Glutamatergic neuron (in vitro differentiated cells): ENCODE measurements at regions not wholly inside any gene's neighbourhood (a gene's known extent, or its start where the extent isn't known, plus 50 kb on each side); places are given as distances from the start of the nearest gene placed in this dataset.

ENCODE experiments used
- DNase-seq: peaks from one replicate; pipeline ENCODE4 v3.0.0; 2022
- H3K27ac Mint-ChIP-seq: one replicate; pipeline ENCODE4 v1.8.0; 2020; ENCODE audit warnings: mild to moderate bottlenecking, mixed read lengths, inconsistent platforms; ENCODE audit not compliant: unreplicated experiment
- H3K27me3 Mint-ChIP-seq: one replicate; pipeline ENCODE4 v1.8.0; 2020; ENCODE audit warnings: mild to moderate bottlenecking, moderate library complexity, mixed read lengths, inconsistent platforms; ENCODE audit not compliant: unreplicated experiment
- H3K36me3 Mint-ChIP-seq: one replicate; pipeline ENCODE4 v1.8.0; 2020; ENCODE audit warnings: mild to moderate bottlenecking, mixed read lengths, inconsistent platforms; ENCODE audit not compliant: unreplicated experiment
- H3K4me1 Mint-ChIP-seq: one replicate; pipeline ENCODE4 v1.8.0; 2020; ENCODE audit warnings: mild to moderate bottlenecking, low read depth, mixed read lengths, inconsistent platforms; ENCODE audit not compliant: unreplicated experiment
- H3K4me3 Mint-ChIP-seq: one replicate; pipeline ENCODE4 v1.8.0; 2020; ENCODE audit warnings: mild to moderate bottlenecking, mixed read lengths, inconsistent platforms; ENCODE audit not compliant: unreplicated experiment
- H3K9me3 Mint-ChIP-seq: one replicate; pipeline ENCODE4 v1.8.0; 2020; ENCODE audit warnings: mild to moderate bottlenecking, moderate library complexity, mixed read lengths, inconsistent platforms; ENCODE audit not compliant: unreplicated experiment
- TF ChIP-seq, protein P1 (sequence below): fragments of 200-600 bp; sonication (generic); IDR thresholded peaks from one replicate; pipeline ENCODE4 v1.5.0; 2021; ENCODE audit not compliant: partially characterized antibody, unreplicated experiment

DNA sequence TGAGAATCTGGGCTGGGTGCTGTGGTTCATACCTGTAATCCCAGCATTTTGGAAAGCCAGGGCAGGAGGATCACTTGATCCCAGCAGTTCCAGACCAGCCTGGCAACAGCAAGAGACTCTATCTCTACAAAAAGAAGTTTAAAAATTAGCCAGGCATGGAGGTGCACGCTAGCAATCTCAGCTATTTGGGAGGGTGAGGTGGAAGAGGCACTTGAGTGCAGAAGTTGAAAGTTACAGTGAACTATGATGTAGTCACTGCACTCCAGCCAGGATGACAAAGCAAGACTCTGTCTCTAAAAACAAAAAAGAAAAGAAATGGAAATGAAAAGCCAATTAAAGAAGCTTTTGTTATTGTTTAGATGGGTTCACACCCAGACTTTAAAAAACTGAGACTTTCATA, 131.6 kb upstream of the RASA1 start:
- Mint-ChIP-seq H3K9me3 (no peaks in the 10 kb centered on the region), H3K36me3 (no peaks in the 10 kb centered on the region), H3K4me1 (peaks cover 5% of the 10 kb centered on the region), H3K4me3 (no peak overlapping the region), H3K27me3 (no peaks in the 10 kb centered on the region), H3K27ac (no peak overlapping the region)
- TF ChIP-seq, protein P1, sequence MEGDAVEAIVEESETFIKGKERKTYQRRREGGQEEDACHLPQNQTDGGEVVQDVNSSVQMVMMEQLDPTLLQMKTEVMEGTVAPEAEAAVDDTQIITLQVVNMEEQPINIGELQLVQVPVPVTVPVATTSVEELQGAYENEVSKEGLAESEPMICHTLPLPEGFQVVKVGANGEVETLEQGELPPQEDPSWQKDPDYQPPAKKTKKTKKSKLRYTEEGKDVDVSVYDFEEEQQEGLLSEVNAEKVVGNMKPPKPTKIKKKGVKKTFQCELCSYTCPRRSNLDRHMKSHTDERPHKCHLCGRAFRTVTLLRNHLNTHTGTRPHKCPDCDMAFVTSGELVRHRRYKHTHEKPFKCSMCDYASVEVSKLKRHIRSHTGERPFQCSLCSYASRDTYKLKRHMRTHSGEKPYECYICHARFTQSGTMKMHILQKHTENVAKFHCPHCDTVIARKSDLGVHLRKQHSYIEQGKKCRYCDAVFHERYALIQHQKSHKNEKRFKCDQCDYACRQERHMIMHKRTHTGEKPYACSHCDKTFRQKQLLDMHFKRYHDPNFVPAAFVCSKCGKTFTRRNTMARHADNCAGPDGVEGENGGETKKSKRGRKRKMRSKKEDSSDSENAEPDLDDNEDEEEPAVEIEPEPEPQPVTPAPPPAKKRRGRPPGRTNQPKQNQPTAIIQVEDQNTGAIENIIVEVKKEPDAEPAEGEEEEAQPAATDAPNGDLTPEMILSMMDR: no peak
- no peak for DNase-seq

DNA sequence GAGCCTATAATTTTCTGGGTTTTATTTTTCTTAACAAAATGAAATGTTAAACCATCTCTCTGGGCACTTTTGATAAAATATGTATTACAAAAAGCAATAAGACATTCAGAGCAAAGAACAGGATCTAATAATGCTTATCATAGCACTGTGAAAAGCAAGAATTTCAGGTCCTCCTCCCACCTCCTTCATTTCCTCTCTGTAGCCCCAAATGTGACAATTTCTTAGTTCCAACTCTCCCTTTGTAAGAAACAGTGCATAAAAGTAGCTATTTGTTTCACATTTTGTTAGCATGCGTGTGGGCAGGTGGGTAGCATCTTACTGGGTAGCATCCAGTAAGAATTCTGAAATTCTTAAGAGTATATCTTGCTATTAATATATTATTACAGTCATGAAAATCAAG, 130.9 kb upstream of the RASA1 start:
- H3K27me3 Mint-ChIP-seq: no peaks in the 10 kb centered on the region
- H3K27ac Mint-ChIP-seq: no peak overlapping the region
- no peaks in the 10 kb centered on the region for H3K9me3 Mint-ChIP-seq
- no peak for DNase-seq
- H3K36me3 Mint-ChIP-seq: no peaks in the 10 kb centered on the region
- no peak overlapping the region for H3K4me3 Mint-ChIP-seq
- H3K4me1 Mint-ChIP-seq: peaks cover 5% of the 10 kb centered on the region
- TF ChIP-seq, protein P1: no peak

DNA sequence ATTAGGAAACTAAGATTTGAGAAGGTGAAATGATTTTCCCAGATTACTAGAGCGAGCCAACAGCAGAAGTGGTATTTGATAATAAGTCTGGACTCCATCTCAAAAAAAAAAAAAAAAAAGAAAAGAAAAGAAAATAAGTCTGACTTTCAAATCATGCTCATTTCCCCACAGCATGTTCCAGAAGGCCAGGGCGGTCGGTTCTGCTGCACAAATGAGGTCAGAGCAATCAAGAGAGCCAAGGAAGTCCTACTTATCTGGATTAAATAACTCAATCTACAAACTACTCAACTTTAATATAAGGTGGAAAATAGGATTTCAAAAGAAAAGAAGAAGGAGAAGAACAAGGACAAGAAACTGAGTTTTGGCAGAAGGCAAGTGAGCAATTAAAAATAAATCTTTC, 130.4 kb upstream of the RASA1 start:
- H3K4me3 Mint-ChIP-seq: no peak overlapping the region
- H3K9me3 Mint-ChIP-seq: no peaks in the 10 kb centered on the region

DNA sequence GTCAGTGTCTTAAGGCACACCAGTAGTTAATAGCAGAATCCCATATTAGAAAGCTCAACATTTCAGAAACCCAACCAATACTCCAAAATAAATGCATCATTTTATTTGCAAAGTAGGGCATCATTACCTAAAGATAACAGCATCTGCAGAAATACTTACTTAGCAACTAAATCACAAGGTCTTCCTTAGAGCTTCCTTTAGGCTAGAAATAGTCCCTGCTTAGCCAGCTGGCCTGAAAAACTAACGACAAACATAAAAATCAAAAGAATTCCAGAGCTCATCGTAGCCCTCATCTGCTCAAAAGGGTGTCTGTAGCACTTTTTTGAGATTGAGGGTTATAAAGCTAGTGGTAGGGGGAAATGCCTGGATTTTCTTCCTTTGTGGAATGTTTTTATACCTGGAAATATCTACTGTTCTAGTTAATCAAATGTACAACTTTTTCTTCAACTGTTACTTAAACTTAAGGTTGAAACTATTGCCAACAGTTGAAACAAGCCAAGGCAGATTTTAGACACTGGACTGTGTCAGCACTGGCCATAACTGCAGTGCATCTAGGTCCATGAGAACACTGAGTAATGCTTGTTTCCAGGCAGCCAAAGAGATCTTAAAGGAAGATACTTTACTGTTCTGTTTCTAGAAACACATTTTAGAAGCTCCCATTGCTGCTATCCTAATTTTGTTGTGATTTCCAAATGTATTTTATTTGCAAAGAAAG, 129.4 kb upstream of the RASA1 start:
- no peak overlapping the region for H3K4me3 Mint-ChIP-seq
- TF ChIP-seq, protein P1: no peak
- H3K9me3 Mint-ChIP-seq: no peaks in the 10 kb centered on the region
- H3K27ac Mint-ChIP-seq: no peak overlapping the region
- no peak for DNase-seq
- no peaks in the 10 kb centered on the region for H3K36me3 Mint-ChIP-seq
- no peaks in the 10 kb centered on the region for H3K27me3 Mint-ChIP-seq
- H3K4me1 Mint-ChIP-seq: peaks cover 5% of the 10 kb centered on the region

More for the DNA sequence above, 130.4 kb upstream of the RASA1 start:
- TF ChIP-seq, protein P1: no peak
- peaks cover 5% of the 10 kb centered on the region for H3K4me1 Mint-ChIP-seq
- H3K27me3 Mint-ChIP-seq: no peaks in the 10 kb centered on the region
- no peak overlapping the region for H3K27ac Mint-ChIP-seq
- DNase-seq: no peak
- no peaks in the 10 kb centered on the region for H3K36me3 Mint-ChIP-seq

DNA sequence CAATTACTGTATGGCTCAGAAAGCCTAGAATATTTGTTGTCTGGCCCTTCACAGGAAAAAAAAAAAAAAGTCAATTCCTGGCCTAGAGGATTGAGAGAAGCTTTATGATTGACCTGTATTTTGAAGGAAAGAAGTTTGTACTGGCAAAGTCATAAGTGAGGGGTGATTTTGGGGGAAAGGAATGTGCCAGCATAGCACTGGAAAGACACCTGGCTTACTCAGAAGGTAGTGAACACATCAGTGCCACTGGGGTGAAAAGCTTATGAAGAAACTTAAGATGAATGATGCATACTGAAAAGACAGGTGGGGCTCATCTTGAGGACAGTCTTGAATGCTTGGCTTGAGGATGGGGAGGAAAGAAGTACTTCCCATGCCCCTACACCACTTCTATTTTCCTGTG, 127.9 kb upstream of the RASA1 start:
- Mint-ChIP-seq H3K9me3 (no peaks in the 10 kb centered on the region), H3K27ac (no peak overlapping the region), H3K4me1 (peaks cover 5% of the 10 kb centered on the region), H3K4me3 (no peak overlapping the region), H3K36me3 (no peaks in the 10 kb centered on the region), H3K27me3 (no peaks in the 10 kb centered on the region)
- TF ChIP-seq, protein P1: no peak
- DNase-seq: no peak
